H1 (cell line): ENCODE measurements at regions not wholly inside any gene's neighbourhood (a gene's known extent, or its start where the extent isn't known, plus 50 kb on each side); places are given as distances from the start of the nearest gene placed in this dataset.

Experiments
- CTCF ChIA-PET: fragments of 300-600 bp; sonication (Branson Sonifier 250); formaldehyde crosslinking; loops from one replicate; lab custom pipeline; 2021; ENCODE audit not compliant: partially characterized antibody; lab: Charles Lee
- POLR2A ChIA-PET: fragments of 300-600 bp; sonication (Branson Sonifier 250); formaldehyde crosslinking; loops from one replicate; lab custom pipeline; 2021; ENCODE audit warnings: inconsistent platforms; ENCODE audit not compliant: partially characterized antibody; lab: Charles Lee
- DNase-seq, 2 experiments: peaks; one replicate each; pipeline versions ENCODE4 v3.0.0 to v3.0.0-alpha.2; 2010 to 2022; ENCODE audit warnings: low spot score in 2 of 2, low read depth in 1 of 2, mixed read lengths in 1 of 2
- FAIRE-seq: peaks from 2 replicates; lab custom pipeline; 2011; peaks lifted over from hg19 to GRCh38; lab: Jason Lieb, UNC
- H2AFZ ChIP-seq: 2 replicates; pipeline ENCODE4 v1.8.1; 2012; ENCODE audit warnings: low read length, inconsistent platforms
- H2AK5ac ChIP-seq: 2 replicates; pipeline ENCODE4 v1.6.1; 2013; ENCODE audit warnings: low read depth, low read length
- H2BK120ac ChIP-seq: replicated peaks from 2 replicates; pipeline ENCODE3; 2013; ENCODE audit warnings: low read depth, low read length, inconsistent platforms
- H2BK12ac ChIP-seq: 2 replicates; pipeline ENCODE4 v1.6.1; 2013; ENCODE audit warnings: low read depth, low read length
- H2BK15ac ChIP-seq: 2 replicates; pipeline ENCODE4 v1.6.1; 2013; ENCODE audit warnings: low read length
- H2BK20ac ChIP-seq: 2 replicates; pipeline ENCODE4 v1.6.1; 2013; ENCODE audit warnings: low read length
- H2BK5ac ChIP-seq: 2 replicates; pipeline ENCODE4 v1.6.1; 2013; ENCODE audit warnings: low read depth, low read length
- H3K14ac ChIP-seq: 2 replicates; pipeline ENCODE4 v1.6.1; 2013; ENCODE audit warnings: inconsistent platforms; ENCODE audit not compliant: insufficient read length
- H3K18ac ChIP-seq: 2 replicates; pipeline ENCODE4 v1.6.1; 2013; ENCODE audit warnings: low read length; ENCODE audit errors: extremely low read depth
- H3K23ac ChIP-seq: 2 replicates; pipeline ENCODE4 v1.6.1; 2013; ENCODE audit warnings: inconsistent platforms; ENCODE audit not compliant: insufficient read length
- H3K23me2 ChIP-seq: 2 replicates; pipeline ENCODE4 v1.6.1; 2013; ENCODE audit warnings: low read depth, low read length
- H3K27ac ChIP-seq: 2 replicates; pipeline ENCODE4 v1.6.1; 2011; ENCODE audit warnings: low read depth, low read length, inconsistent platforms
- H3K27me3 ChIP-seq, 4 experiments: replicated peaks in 1 of 4; 1 replicate in 1 of 4; 2 replicates in 3 of 4; pipeline versions ENCODE4 v1.6.1 to v1.8.1; 2011 to 2013; ENCODE audit warnings: low read length in 3 of 4, mild to moderate bottlenecking in 3 of 4, inconsistent platforms in 2 of 4, mixed read lengths in 2 of 4, moderate library complexity in 1 of 4; ENCODE audit not compliant: control insufficient read depth in 3 of 4, insufficient read depth in 3 of 4; ENCODE audit errors: extremely low read depth in 1 of 4
- H3K36me3 ChIP-seq, 4 experiments: 2 replicates each; pipeline versions ENCODE4 v1.6.1 to v1.8.1; 2011 to 2013; ENCODE audit warnings: mild to moderate bottlenecking in 4 of 4, low read length in 3 of 4, moderate library complexity in 2 of 4, control low read depth in 1 of 4, inconsistent platforms in 1 of 4; ENCODE audit not compliant: insufficient read depth in 4 of 4, control insufficient read depth in 2 of 4
- H3K4ac ChIP-seq: replicated peaks from 2 replicates; pipeline ENCODE3; 2013; ENCODE audit warnings: low read length, low read depth, mixed read lengths, inconsistent platforms; ENCODE audit not compliant: insufficient read length
- H3K4me1 ChIP-seq, 4 experiments: replicated peaks in 1 of 4; 1 replicate in 1 of 4; 2 replicates in 3 of 4; pipeline versions ENCODE4 v1.6.1 to v1.8.1; 2011 to 2013; ENCODE audit warnings: low read length in 3 of 4, inconsistent platforms in 2 of 4, mixed read lengths in 1 of 4; ENCODE audit not compliant: insufficient read depth in 4 of 4, control insufficient read depth in 3 of 4
- H3K4me2 ChIP-seq, 2 experiments: 2 replicates each; pipeline versions ENCODE4 v1.6.1 to v1.8.1; 2011 to 2013; ENCODE audit warnings: low read depth in 2 of 2, low read length in 2 of 2, control low read depth in 1 of 2, inconsistent platforms in 1 of 2, mild to moderate bottlenecking in 1 of 2; ENCODE audit not compliant: insufficient read depth in 1 of 2
- H3K4me3 ChIP-seq, 4 experiments: fragments of 200-600, 300-600 bp in 1 of 4; sonication (generic), shearing (Covaris generic), sonication (Bioruptor Twin) in 1 of 4; 2 replicates each; pipeline versions ENCODE4 v1.5.1 to v1.8.1; 2011 to 2016; ENCODE audit warnings: low read length in 4 of 4, low read depth in 3 of 4, control low read depth in 2 of 4, inconsistent platforms in 2 of 4, mild to moderate bottlenecking in 2 of 4, mixed read lengths in 1 of 4, moderate library complexity in 1 of 4; ENCODE audit not compliant: insufficient read depth in 2 of 4; ENCODE audit errors: extremely low read depth in 1 of 4
- H3K56ac ChIP-seq: replicated peaks from 2 replicates; pipeline ENCODE3; 2013; ENCODE audit warnings: low read depth, mild to moderate bottlenecking, mixed read lengths, low read length, inconsistent platforms; ENCODE audit not compliant: insufficient read length
- H3K79me1 ChIP-seq: 2 replicates; pipeline ENCODE4 v1.6.1; 2013; ENCODE audit warnings: low read depth, low read length, control low read depth
- H3K79me2 ChIP-seq, 2 experiments: 2 replicates each; pipeline versions ENCODE4 v1.6.1 to v1.8.1; 2012 to 2013; ENCODE audit warnings: low read length in 2 of 2, mild to moderate bottlenecking in 2 of 2, inconsistent platforms in 1 of 2; ENCODE audit not compliant: insufficient read depth in 2 of 2, control insufficient read depth in 1 of 2
- H3K9ac ChIP-seq, 4 experiments: replicated peaks in 1 of 4; 1 replicate in 1 of 4; 2 replicates in 3 of 4; pipeline versions ENCODE4 v1.6.1 to v1.8.1; 2011 to 2013; ENCODE audit warnings: low read depth in 3 of 4, low read length in 3 of 4, control low read depth in 2 of 4, mild to moderate bottlenecking in 2 of 4, moderate library complexity in 2 of 4, inconsistent platforms in 1 of 4; ENCODE audit errors: extremely low read depth in 1 of 4
- H3K9me3 ChIP-seq, 2 experiments: 2 replicates each; pipeline versions ENCODE4 v1.6.1 to v1.8.1; 2012 to 2013; ENCODE audit warnings: mild to moderate bottlenecking in 2 of 2, moderate library complexity in 2 of 2, control low read depth in 1 of 2, inconsistent platforms in 1 of 2, low read depth in 1 of 2, low read length in 1 of 2, mixed read lengths in 1 of 2; ENCODE audit not compliant: insufficient read depth in 2 of 2
- H4K20me1 ChIP-seq, 2 experiments: replicated peaks in 1 of 2; 2 replicates each; pipeline versions ENCODE3 to v1.8.1; 2011 to 2013; ENCODE audit warnings: inconsistent platforms in 2 of 2, low read length in 2 of 2, mild to moderate bottlenecking in 1 of 2; ENCODE audit not compliant: insufficient read depth in 2 of 2, control insufficient read depth in 1 of 2
- H4K5ac ChIP-seq: 2 replicates; pipeline ENCODE4 v1.6.1; 2013; ENCODE audit warnings: low read length, low read depth, mixed read lengths, inconsistent platforms; ENCODE audit not compliant: insufficient read length
- H4K8ac ChIP-seq: 2 replicates; pipeline ENCODE4 v1.8.0; 2013; ENCODE audit warnings: mild to moderate bottlenecking, moderate library complexity, low read length, inconsistent platforms; ENCODE audit not compliant: insufficient read depth; ENCODE audit errors: extremely low read depth
- H4K91ac ChIP-seq: replicated peaks from 2 replicates; pipeline ENCODE3; 2013; ENCODE audit warnings: low read length, mixed read lengths, inconsistent platforms; ENCODE audit not compliant: insufficient read length
- BCL11A ChIP-seq, 2 experiments: IDR thresholded peaks; one replicate each; pipeline ENCODE4 v1.6.1; 2011; ENCODE audit warnings: low read depth in 2 of 2, low read length in 2 of 2, mild to moderate bottlenecking in 2 of 2
- WGBS, 2 experiments: shearing (Covaris generic) in 1 of 2; methylation state at CpG; one replicate each; pipeline versions ENCODE4 v1.1.6 to v1.1.7; 2013 to 2015; ENCODE audit warnings: low lambda C conversion rate in 2 of 2, mixed read lengths in 2 of 2, inconsistent platforms in 1 of 2, low coverage in 1 of 2, missing lambda C conversion rate in 1 of 2; ENCODE audit not compliant: insufficient replicate concordance in 2 of 2, insufficient coverage in 1 of 2, insufficient read length in 1 of 2; ENCODE audit errors: extremely low coverage in 1 of 2, missing lambda C conversion rate in 1 of 2; 5-methylcytosine and 5-hydroxymethylcytosine counted together

DNA sequence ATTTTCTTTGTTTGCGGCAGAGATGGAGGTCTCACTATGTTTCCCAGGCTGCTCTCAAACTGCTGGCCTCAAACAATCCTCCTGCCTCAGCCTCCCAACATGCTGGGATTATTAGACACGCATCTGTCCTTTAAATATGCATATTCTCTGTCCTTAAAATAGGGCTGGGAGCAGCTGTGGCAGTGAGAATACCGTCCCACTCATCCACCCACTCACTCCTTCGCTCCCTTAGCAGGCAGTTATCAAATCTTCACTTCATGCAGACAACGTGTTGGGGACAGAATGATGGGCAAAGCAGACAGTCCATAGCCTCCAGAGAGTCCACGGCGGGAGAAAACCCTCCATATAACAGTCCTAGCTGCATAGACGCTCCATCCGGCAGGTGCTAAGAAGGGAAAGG, 179.4 kb downstream of the ZBTB18 start:
- FAIRE-seq (no peak), DNase-seq (no peak)
- WGBS, 2 experiments = 93% methylated on average over 9 of the region's 9 CpGs; no CpG with 5 or more reads in 1 of the 2 experiments
- Histone ChIP-seq H3K23ac (no peak overlapping the region), H3K56ac (no peak overlapping the region), H2BK20ac (no peak overlapping the region), H2BK120ac (no peak overlapping the region), H4K5ac (no peak overlapping the region), H2AK5ac (no peak overlapping the region), H3K23me2 (no peaks in the 10 kb centered on the region), H2AFZ (no peak overlapping the region), H3K9ac (no peak overlapping the region), H3K4me1 (peaks cover 0 to 8% (median 1%) of the 10 kb centered on the region in 4 experiments; a peak in 3 of 7 replicates), H3K4ac (no peak overlapping the region), H3K9me3 (no peaks in the 10 kb centered on the region), H4K8ac (no peak overlapping the region), H2BK12ac (no peak overlapping the region), H2BK15ac (no peak overlapping the region), H3K27me3 (no peaks in the 10 kb centered on the region; a peak in 1 of 7 replicates), H3K79me2 (no peaks in the 10 kb centered on the region), H3K4me2 (no peak overlapping the region), H3K27ac (no peak overlapping the region), H4K91ac (no peak overlapping the region), H3K36me3 (no peaks in the 10 kb centered on the region), H3K4me3 (no peak overlapping the region), H3K18ac (no peak overlapping the region), H2BK5ac (no peak overlapping the region), H3K14ac (no peak overlapping the region), H3K79me1 (no peaks in the 10 kb centered on the region), H4K20me1 (no peaks in the 10 kb centered on the region)
- ChIA-PET POLR2A (no interaction called here), CTCF (interaction anchor here (0.5 to 2.0 kb wide), 4 partner anchors 17 to 523 kb away, joined by 3 to 6 read pairs (median 4); no protein-coding TSS in a partner anchor)
- no peak for TF ChIP-seq BCL11A (IDR thresholded peaks at IDR 0.05; ENCODE audit: low read depth in 2 of 2, low read length in 2 of 2)
